Mesendoderm (in vitro differentiated cells): ENCODE measurements at regions not wholly inside any gene's neighbourhood (a gene's known extent, or its start where the extent isn't known, plus 50 kb on each side); places are given as distances from the start of the nearest gene placed in this dataset.

ENCODE experiments used
- DNase-seq: peaks from one replicate; pipeline ENCODE4 v3.0.0; 2013
- H2AK5ac ChIP-seq: 2 replicates; pipeline ENCODE4 v1.6.1; 2013; ENCODE audit warnings: low read length, inconsistent platforms
- H2BK120ac ChIP-seq: 2 replicates; pipeline ENCODE4 v1.6.1; 2013; ENCODE audit warnings: low read depth, mild to moderate bottlenecking, low read length, moderate library complexity, mixed read lengths
- H2BK15ac ChIP-seq: replicated peaks from 2 replicates; pipeline ENCODE4 v1.6.1; 2013; ENCODE audit warnings: low read depth, mild to moderate bottlenecking, moderate library complexity
- H2BK5ac ChIP-seq: 2 replicates; pipeline ENCODE4 v1.6.1; 2013; ENCODE audit warnings: low read length, inconsistent platforms
- H3K18ac ChIP-seq: 2 replicates; pipeline ENCODE4 v1.6.1; 2013; ENCODE audit warnings: mild to moderate bottlenecking, low read length, mixed read lengths
- H3K23ac ChIP-seq: one replicate; pipeline ENCODE4 v1.6.1; 2013; ENCODE audit warnings: low read length
- H3K27ac ChIP-seq: 2 replicates; pipeline ENCODE4 v1.5.1; 2013; ENCODE audit warnings: low read depth, mild to moderate bottlenecking, inconsistent platforms, low read length, moderate library complexity
- H3K27me3 ChIP-seq: 2 replicates; pipeline ENCODE4 v1.6.1; 2013; ENCODE audit warnings: low read length, control low read depth, mild to moderate bottlenecking, inconsistent platforms; ENCODE audit not compliant: insufficient read depth, poor library complexity
- H3K36me3 ChIP-seq: 2 replicates; pipeline ENCODE4 v1.6.1; 2013; ENCODE audit warnings: low read length, inconsistent platforms; ENCODE audit not compliant: control insufficient read depth, insufficient read depth
- H3K4ac ChIP-seq: one replicate; pipeline ENCODE4 v1.6.1; 2013; ENCODE audit warnings: low read depth, mild to moderate bottlenecking, low read length, moderate library complexity
- H3K4me1 ChIP-seq: 2 replicates; pipeline ENCODE4 v1.6.1; 2013; ENCODE audit warnings: low read depth, low read length, inconsistent platforms; ENCODE audit not compliant: control insufficient read depth
- H3K4me2 ChIP-seq: 2 replicates; pipeline ENCODE4 v1.6.1; 2013; ENCODE audit warnings: low read length
- H3K4me3 ChIP-seq: 2 replicates; pipeline ENCODE4 v1.5.1; 2013; ENCODE audit warnings: mild to moderate bottlenecking, low read length
- H3K56ac ChIP-seq: one replicate; pipeline ENCODE4 v1.6.1; 2013; ENCODE audit warnings: low read length
- H3K79me1 ChIP-seq: 2 replicates; pipeline ENCODE4 v1.6.1; 2013; ENCODE audit warnings: low read length, inconsistent platforms
- H3K79me2 ChIP-seq: 2 replicates; pipeline ENCODE4 v1.6.1; 2013; ENCODE audit warnings: mild to moderate bottlenecking, low read length; ENCODE audit not compliant: control insufficient read depth, insufficient read depth
- H3K9ac ChIP-seq: 2 replicates; pipeline ENCODE4 v1.6.1; 2013; ENCODE audit warnings: low read length, inconsistent platforms
- H4K5ac ChIP-seq: one replicate; pipeline ENCODE4 v1.6.1; 2013; ENCODE audit warnings: low read length
- H4K8ac ChIP-seq: one replicate; pipeline ENCODE4 v1.6.1; 2013; ENCODE audit warnings: low read depth, mild to moderate bottlenecking, control low read depth, low read length, moderate library complexity
- WGBS: extraction: QIAGEN DNeasy Blood & Tissue Kit; methylation state at CpG from one replicate; pipeline ENCODE4 v1.1.7; 2013; ENCODE audit warnings: low lambda C conversion rate, missing lambda C conversion rate; ENCODE audit not compliant: insufficient coverage; ENCODE audit errors: extremely low coverage; 5-methylcytosine and 5-hydroxymethylcytosine counted together

DNA sequence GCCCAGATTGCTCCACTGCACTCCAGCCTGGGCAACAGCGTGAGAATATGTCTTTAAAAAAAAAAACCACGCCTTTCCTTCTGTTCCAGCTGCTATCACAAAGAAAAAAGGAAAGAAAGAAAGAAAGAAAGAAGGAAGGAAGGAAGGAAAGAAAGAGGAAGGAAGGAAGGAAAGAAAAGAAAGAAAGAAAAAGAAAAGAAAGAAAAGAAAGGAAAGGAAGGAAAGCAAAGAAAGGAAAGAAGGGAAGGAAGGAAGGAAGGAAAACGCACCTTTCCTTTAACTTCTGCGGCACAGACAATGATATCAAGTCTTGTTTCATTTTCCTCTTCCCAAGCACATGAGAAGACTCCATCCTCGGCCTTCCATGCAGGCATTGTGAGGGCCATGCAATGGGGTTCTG is 107.4 kb upstream of the NOCT start:
- H3K4me2 ChIP-seq: no peak overlapping the region
- H3K23ac ChIP-seq: no peak overlapping the region
- H3K36me3 ChIP-seq: no peaks in the 10 kb centered on the region
- H2BK15ac ChIP-seq: no peak overlapping the region
- H3K56ac ChIP-seq: no peak overlapping the region
- no peak overlapping the region for H3K9ac ChIP-seq
- no peak overlapping the region for H2BK5ac ChIP-seq
- H3K4ac ChIP-seq: no peak overlapping the region
- no peaks in the 10 kb centered on the region for H3K79me1 ChIP-seq
- no peak overlapping the region for H3K18ac ChIP-seq
- no peak overlapping the region for H2BK120ac ChIP-seq
- peaks cover 2% of the 10 kb centered on the region for H3K4me1 ChIP-seq
- H3K27ac ChIP-seq: no peak overlapping the region
- H4K8ac ChIP-seq: no peak overlapping the region
- H2AK5ac ChIP-seq: no peak overlapping the region
- no peak overlapping the region for H4K5ac ChIP-seq
- no peaks in the 10 kb centered on the region for H3K79me2 ChIP-seq
- no peaks in the 10 kb centered on the region for H3K27me3 ChIP-seq
- no CpG with 5 or more reads among the region's 5 CpGs for WGBS
- no peak for DNase-seq
- no peak overlapping the region for H3K4me3 ChIP-seq

DNA sequence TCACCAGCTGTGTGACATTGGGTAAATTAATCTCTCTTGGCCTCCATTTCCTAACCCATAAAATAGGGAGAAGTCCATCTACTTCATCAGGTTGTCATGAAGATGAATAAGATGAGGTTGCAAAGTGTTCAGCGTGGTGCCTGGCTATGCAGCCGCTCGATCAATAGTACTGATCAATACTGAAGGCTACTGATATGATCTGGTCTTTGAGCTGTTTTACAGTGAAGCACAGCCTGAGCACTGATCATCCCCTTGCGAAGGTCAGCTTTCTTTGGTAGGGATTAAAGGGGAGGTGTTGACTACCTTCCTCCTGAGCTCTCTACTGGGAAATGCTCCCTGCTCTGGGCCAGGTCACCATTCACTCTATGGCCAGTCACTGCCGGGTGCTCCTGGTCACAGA is 108.4 kb upstream of the NOCT start:
- no peak overlapping the region for H2BK5ac ChIP-seq
- no peak overlapping the region for H4K5ac ChIP-seq
- no peak overlapping the region for H3K27ac ChIP-seq
- no peak overlapping the region for H3K4ac ChIP-seq
- H3K4me2 ChIP-seq: no peak overlapping the region
- no peaks in the 10 kb centered on the region for H3K79me2 ChIP-seq
- peaks cover 2% of the 10 kb centered on the region for H3K4me1 ChIP-seq
- no peak overlapping the region for H2BK120ac ChIP-seq
- H3K36me3 ChIP-seq: no peaks in the 10 kb centered on the region
- H3K18ac ChIP-seq: no peak overlapping the region
- WGBS: no CpG with 5 or more reads among the region's 5 CpGs
- no peak overlapping the region for H3K23ac ChIP-seq
- no peaks in the 10 kb centered on the region for H3K79me1 ChIP-seq
- no peak overlapping the region for H2BK15ac ChIP-seq
- no peak overlapping the region for H3K56ac ChIP-seq
- no peak overlapping the region for H2AK5ac ChIP-seq
- H3K9ac ChIP-seq: no peak overlapping the region
- no peaks in the 10 kb centered on the region for H3K27me3 ChIP-seq
- H4K8ac ChIP-seq: no peak overlapping the region
- no peak overlapping the region for H3K4me3 ChIP-seq
- DNase-seq: no peak

GRCh38 chr4:138904793-138905192 is 110.8 kb upstream of the NOCT start:
- no peaks in the 10 kb centered on the region for H3K79me2 ChIP-seq
- H3K4ac ChIP-seq: no peak overlapping the region
- H3K79me1 ChIP-seq: no peaks in the 10 kb centered on the region
- H3K4me2 ChIP-seq: no peak overlapping the region
- no peak for DNase-seq
- no peak overlapping the region for H4K5ac ChIP-seq
- no peak overlapping the region for H3K23ac ChIP-seq
- H3K27ac ChIP-seq: no peak overlapping the region
- no peak overlapping the region for H3K4me3 ChIP-seq
- no peaks in the 10 kb centered on the region for H3K27me3 ChIP-seq
- no peak overlapping the region for H3K18ac ChIP-seq
- no peak overlapping the region for H2AK5ac ChIP-seq
- no peak overlapping the region for H4K8ac ChIP-seq
- no peak overlapping the region for H2BK15ac ChIP-seq
- no peaks in the 10 kb centered on the region for H3K36me3 ChIP-seq
- H2BK5ac ChIP-seq: no peak overlapping the region
- H3K4me1 ChIP-seq: no peaks in the 10 kb centered on the region
- no peak overlapping the region for H2BK120ac ChIP-seq
- H3K56ac ChIP-seq: no peak overlapping the region
- WGBS: no CpG with 5 or more reads among the region's 4 CpGs
- H3K9ac ChIP-seq: no peak overlapping the region

- H3K9ac ChIP-seq: no peak overlapping the region
- WGBS: no CpG with 5 or more reads among the region's 3 CpGs
- H3K4me2 ChIP-seq: no peak overlapping the region
- H3K4me3 ChIP-seq: no peak overlapping the region
- H3K4ac ChIP-seq: no peak overlapping the region
- H4K5ac ChIP-seq: no peak overlapping the region
- H2BK5ac ChIP-seq: no peak overlapping the region
- H3K4me1 ChIP-seq: peaks cover 4% of the 10 kb centered on the region
- no peaks in the 10 kb centered on the region for H3K79me2 ChIP-seq
- H3K79me1 ChIP-seq: no peaks in the 10 kb centered on the region
- no peaks in the 10 kb centered on the region for H3K36me3 ChIP-seq
- no peaks in the 10 kb centered on the region for H3K27me3 ChIP-seq
- DNase-seq: no peak
- H4K8ac ChIP-seq: no peak overlapping the region
- no peak overlapping the region for H2BK120ac ChIP-seq
- no peak overlapping the region for H3K56ac ChIP-seq
- no peak overlapping the region for H3K27ac ChIP-seq
- no peak overlapping the region for H3K18ac ChIP-seq
- no peak overlapping the region for H2BK15ac ChIP-seq
- H2AK5ac ChIP-seq: no peak overlapping the region
- no peak overlapping the region for H3K23ac ChIP-seq
These were observed 112.4 kb upstream of the NOCT start for GRCh38 chr4:138903185-138903584.

- Histone ChIP-seq H3K4me3 (no peak overlapping the region), H3K36me3 (no peaks in the 10 kb centered on the region), H3K18ac (no peak overlapping the region), H3K4me1 (peaks cover 4% of the 10 kb centered on the region), H3K9ac (no peak overlapping the region), H2BK5ac (no peak overlapping the region), H3K79me2 (no peaks in the 10 kb centered on the region), H2BK15ac (no peak overlapping the region), H4K5ac (no peak overlapping the region), H3K79me1 (no peaks in the 10 kb centered on the region), H4K8ac (no peak overlapping the region), H2BK120ac (no peak overlapping the region), H2AK5ac (no peak overlapping the region), H3K23ac (no peak overlapping the region), H3K27ac (no peak overlapping the region), H3K56ac (no peak overlapping the region), H3K4ac (no peak overlapping the region), H3K27me3 (no peaks in the 10 kb centered on the region), H3K4me2 (no peak overlapping the region)
- no CpG with 5 or more reads among the region's 3 CpGs for WGBS
- no peak for DNase-seq
These were observed 112.9 kb upstream of the NOCT start for GRCh38 chr4:138902705-138903104.

DNA sequence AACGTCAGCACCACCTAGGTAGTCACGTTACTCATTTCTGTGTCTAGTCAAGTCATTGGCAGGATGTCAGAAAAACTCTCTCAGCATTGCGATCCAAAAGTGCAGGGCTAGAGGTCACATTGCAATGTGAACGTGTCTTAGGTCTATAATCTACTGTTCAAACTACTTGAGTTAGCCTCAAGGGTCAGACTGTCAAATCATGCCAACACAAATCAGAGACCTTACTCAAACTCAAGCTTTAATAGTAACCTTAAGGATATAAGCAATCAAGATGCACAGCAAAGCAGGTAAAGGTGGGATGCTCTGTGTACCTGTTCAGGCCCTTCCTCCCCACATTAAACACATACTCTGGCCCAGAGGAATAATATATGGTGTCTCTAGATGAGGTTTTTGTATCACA is 114.4 kb upstream of the NOCT start:
- no peak overlapping the region for H3K18ac ChIP-seq
- no peaks in the 10 kb centered on the region for H3K36me3 ChIP-seq
- no peaks in the 10 kb centered on the region for H3K79me1 ChIP-seq
- no peak overlapping the region for H4K8ac ChIP-seq
- H3K79me2 ChIP-seq: no peaks in the 10 kb centered on the region
- no peak overlapping the region for H2AK5ac ChIP-seq
- no peaks in the 10 kb centered on the region for H3K27me3 ChIP-seq
- no CpG with 5 or more reads among the region's 4 CpGs for WGBS
- no peak overlapping the region for H4K5ac ChIP-seq
- H3K9ac ChIP-seq: no peak overlapping the region
- H2BK15ac ChIP-seq: no peak overlapping the region
- no peak overlapping the region for H3K56ac ChIP-seq
- H3K4ac ChIP-seq: no peak overlapping the region
- DNase-seq: no peak
- H3K27ac ChIP-seq: no peak overlapping the region
- H2BK120ac ChIP-seq: no peak overlapping the region
- no peak overlapping the region for H3K4me2 ChIP-seq
- H3K4me1 ChIP-seq: peaks cover 4% of the 10 kb centered on the region
- no peak overlapping the region for H2BK5ac ChIP-seq
- no peak overlapping the region for H3K4me3 ChIP-seq
- no peak overlapping the region for H3K23ac ChIP-seq
